Activated CD8-positive, alpha-beta memory T cell treated with anti-CD3 and anti-CD28 coated beads, Interleukin-2, amount 50 U/mL, for 1 hour (primary cell): ENCODE measurements at regions not wholly inside any gene's neighbourhood (a gene's known extent, or its start where the extent isn't known, plus 50 kb on each side); places are given as distances from the start of the nearest gene placed in this dataset.
"Not testable (repeated sequence)": the region's sequence is repeated elsewhere in the genome, so short reads cannot be mapped to it uniquely, and the experiment has no call there.

Experiments used
- DNase-seq: peaks from one replicate; pipeline ENCODE4 v3.0.0-alpha.2; 2020; ENCODE audit errors: extremely low read depth

GRCh38 chr1:143619851-143620250 lies 351.9 kb downstream of the FAM72C start:
- no peak for DNase-seq

GRCh38 chr1:143611159-143611558 lies 360.6 kb downstream of the FAM72C start:
- no peak for DNase-seq

GRCh38 chr1:143610196-143610595 lies 361.6 kb downstream of the FAM72C start:
- no peak for DNase-seq

- no peak for DNase-seq
Observed at GRCh38 chr1:143604887-143605286, 366.9 kb downstream of the FAM72C start.

- no peak for DNase-seq
Observed at GRCh38 chr1:143584508-143584907, 387.3 kb downstream of the FAM72C start.

- no peak for DNase-seq
Observed at GRCh38 chr1:143574891-143575520, 396.8 kb downstream of the FAM72C start.

- DNase-seq, result not testable (repeated sequence)
Observed at GRCh38 chr1:143572661-143573060, 399.1 kb downstream of the FAM72C start.

- DNase-seq, result not testable (repeated sequence)
Observed at GRCh38 chr1:143563761-143564160, 408.0 kb downstream of the FAM72C start.

GRCh38 chr1:143553627-143554026 lies 418.2 kb downstream of the FAM72C start:
- DNase-seq, result no peak

- DNase-seq, result not testable (repeated sequence)
Observed at GRCh38 chr1:143504703-143505102, 467.1 kb downstream of the FAM72C start.

GRCh38 chr1:143504080-143504479 lies 467.7 kb downstream of the FAM72C start:
- DNase-seq, result not testable (repeated sequence)

- not testable (repeated sequence) for DNase-seq
Observed at GRCh38 chr1:143503048-143503447, 468.7 kb downstream of the FAM72C start.

- not testable (repeated sequence) for DNase-seq
Observed at GRCh38 chr1:143502038-143502437, 469.7 kb downstream of the FAM72C start.

- not testable (repeated sequence) for DNase-seq
Observed at GRCh38 chr1:143498059-143498749, 473.6 kb downstream of the FAM72C start.

GRCh38 chr1:143497374-143497747 lies 474.4 kb downstream of the FAM72C start:
- DNase-seq, result no peak

GRCh38 chr1:143496526-143497373 lies 475.0 kb downstream of the FAM72C start:
- not testable (repeated sequence) for DNase-seq
